Right renal cortex interstitium (tissue), 3 donors: ENCODE measurements at regions not wholly inside any gene's neighbourhood (a gene's known extent, or its start where the extent isn't known, plus 50 kb on each side); places are given as distances from the start of the nearest gene placed in this dataset.
"Not testable (repeated sequence)": the region's sequence is repeated elsewhere in the genome, so short reads cannot be mapped to it uniquely, and the experiment has no call there.

Source experiments
- DNase-seq, 3 donors: peaks; one replicate each; pipeline ENCODE4 v3.0.0-alpha.2; 2013; ENCODE audit warnings: low read depth in 3 of 3, low spot score in 2 of 3

GRCh38 chr1:208461680-208462079 lies 217.5 kb upstream of the PLXNA2 start:
- DNase-seq, result no peak

GRCh38 chr1:208462761-208463160 lies 218.6 kb upstream of the PLXNA2 start:
- no peak for DNase-seq

DNA sequence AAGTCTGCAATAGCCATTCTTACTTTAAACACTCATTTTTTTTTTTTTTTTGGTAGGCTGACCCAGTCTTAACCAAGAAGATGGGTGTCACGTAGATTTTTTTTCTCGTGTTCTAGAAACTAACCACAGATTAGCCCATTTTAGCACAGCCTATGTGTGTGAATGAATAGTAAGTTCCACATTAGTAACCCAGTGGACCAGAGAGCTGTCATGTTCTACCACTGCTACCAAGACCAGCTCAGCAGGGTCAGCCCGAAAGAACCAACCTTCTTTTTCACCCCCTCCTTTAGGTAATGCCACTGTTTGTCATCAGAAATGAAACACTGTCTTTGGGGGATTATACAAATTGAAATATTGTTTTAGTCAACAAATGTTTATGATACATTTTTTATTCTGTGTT lies 221.1 kb upstream of the PLXNA2 start:
- DNase-seq, result no peak

- DNase-seq, result no peak
Measured at GRCh38 chr1:208465786-208466590, 221.8 kb upstream of the PLXNA2 start.

DNA sequence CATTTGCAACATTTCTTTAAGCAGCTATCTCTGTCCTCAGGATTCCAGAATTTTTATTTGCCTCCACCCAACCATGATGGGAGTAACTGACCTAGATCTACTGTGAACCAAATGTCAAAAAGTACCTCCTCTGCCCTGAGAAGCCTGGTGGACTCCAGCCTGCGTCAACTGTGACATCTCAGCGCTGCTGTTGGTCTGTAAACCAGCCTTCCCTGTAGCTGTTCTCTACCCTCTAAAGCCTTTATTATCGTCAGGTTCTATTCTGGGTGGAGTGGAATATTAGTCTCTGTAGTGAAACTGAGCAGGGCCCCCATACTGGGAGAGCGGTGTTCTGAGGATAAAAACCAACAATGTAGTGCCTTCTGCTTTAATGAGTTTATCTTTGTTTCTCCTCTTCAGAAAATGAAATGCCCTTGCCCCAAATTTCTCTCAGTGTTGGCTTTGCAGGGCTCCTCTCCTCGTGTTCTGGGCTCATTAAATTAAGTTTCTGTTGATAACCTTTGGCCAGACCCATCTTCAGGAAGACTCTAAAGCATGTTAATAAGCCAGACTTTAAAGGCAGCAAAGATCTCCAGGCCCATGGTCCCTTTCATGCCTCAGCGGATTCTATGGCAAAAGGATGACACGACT lies 223.1 kb upstream of the PLXNA2 start:
- DNase-seq, result no peak

- no peak for DNase-seq
Measured at GRCh38 chr1:208475449-208475848, 231.3 kb upstream of the PLXNA2 start.

DNA sequence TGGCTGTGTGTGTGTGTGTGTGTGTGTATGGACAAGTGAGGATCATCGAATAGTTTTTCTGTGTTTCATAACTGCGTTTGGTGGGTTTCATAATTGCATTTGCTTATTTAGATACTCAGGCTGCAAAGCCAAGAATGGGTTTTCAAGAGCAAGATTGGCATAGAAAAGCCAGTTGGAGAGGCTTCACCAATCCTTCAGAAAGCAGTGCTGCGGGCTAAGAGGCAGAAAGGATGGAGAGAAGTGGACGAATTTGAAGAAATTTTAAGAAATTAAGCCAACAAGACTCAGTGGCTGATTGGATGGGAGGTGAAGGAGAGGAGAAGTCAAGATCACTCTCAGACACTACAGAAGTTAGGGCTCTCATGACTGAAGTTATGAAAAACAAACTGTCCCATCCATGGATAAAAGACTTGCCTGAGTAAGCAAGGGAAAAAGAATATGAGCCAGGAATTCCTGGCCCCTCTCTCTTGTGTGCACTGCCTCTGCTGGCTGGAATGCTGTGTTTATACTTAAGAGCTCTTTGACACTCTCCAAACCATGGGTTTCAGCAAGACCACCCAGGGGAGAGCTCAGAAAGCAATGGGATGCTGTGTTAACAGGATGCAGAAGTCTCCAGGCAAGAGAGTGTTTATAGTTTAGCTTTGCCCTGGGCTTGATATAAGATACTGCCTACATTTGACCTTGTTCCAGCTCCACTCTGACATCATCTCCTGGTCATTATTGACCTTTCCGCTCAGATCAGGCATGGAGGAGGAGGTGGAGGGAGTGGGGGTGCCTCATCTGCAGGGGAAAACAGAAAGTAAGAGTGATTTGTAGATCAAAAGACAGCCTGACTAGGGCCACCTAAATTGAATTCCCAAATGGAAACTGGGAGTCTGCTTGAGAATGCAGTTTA lies 232.0 kb upstream of the PLXNA2 start:
- peak; percentile 59 to 76 (median 75) for DNase-seq

GRCh38 chr1:208476846-208477170 lies 232.6 kb upstream of the PLXNA2 start:
- DNase-seq, result peak in 1 of 3 donors; percentile 61

GRCh38 chr1:208479435-208479834 lies 235.3 kb upstream of the PLXNA2 start:
- no peak for DNase-seq

GRCh38 chr1:208485512-208485911 lies 241.3 kb upstream of the PLXNA2 start:
- no peak for DNase-seq

DNA sequence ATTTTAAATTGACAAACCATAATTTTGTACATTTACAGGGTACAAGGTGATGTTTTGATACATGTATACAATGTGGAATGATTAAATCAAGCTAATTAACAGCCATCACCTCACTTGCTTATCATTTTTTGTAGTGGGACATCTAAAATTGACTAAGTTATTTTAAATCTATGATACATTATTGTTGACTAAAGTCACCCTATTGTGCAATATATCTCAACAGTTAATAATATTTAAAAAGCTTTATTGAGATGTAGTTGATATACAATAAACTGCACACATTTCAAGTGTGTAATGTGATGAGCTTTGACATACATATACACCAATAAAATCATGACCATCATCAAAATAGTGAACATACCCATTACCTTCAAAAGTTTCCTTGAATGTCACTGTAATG lies 242.5 kb upstream of the PLXNA2 start:
- DNase-seq, result no peak

GRCh38 chr1:208488432-208488831 lies 244.2 kb upstream of the PLXNA2 start:
- DNase-seq, result not testable (repeated sequence)

DNA sequence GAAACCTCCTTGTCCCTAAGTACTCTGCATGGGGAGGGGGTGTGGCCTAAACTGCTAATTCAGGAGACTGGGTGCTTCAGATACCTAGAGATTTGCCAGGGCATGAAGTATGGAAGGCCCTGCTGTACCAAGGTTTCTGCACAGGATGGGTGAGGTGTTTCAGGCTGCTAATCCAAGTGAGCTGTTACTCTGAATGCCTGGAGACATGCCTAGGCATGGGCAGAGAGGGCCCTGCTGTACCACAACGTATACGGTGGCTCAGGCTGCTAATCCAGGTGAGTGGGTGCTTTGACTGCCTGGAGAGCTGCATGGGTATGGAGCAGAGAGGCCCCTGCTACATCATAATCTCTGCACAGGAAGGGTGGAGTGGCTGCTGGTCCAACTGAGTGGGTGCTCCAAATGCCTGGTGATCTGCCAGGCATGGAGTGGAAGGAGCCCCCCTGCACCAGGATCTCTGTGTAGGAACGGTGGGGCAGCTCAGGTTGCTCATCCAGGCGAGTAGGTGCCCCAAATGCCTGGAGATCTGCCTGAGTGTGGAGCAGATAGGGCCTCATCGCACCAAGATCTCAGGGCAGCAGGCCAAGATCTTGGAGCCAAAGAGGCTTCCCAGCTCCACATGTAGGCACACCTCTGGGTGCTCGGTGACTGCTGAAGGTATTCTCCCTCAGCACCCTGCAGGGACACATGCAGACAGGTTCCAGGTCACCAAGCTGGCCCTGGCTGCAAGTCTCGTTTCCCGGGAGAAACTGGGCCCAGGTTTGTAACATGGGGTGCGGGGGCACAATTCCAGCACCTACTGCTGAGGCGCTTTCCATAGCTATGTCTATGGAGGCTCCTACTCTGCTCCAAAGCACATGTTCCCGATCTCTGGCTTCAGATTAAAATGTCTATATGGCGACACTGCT lies 252.5 kb upstream of the PLXNA2 start:
- no peak for DNase-seq

- DNase-seq, result no peak
Measured at GRCh38 chr1:208497866-208498541, 253.8 kb upstream of the PLXNA2 start.

DNA sequence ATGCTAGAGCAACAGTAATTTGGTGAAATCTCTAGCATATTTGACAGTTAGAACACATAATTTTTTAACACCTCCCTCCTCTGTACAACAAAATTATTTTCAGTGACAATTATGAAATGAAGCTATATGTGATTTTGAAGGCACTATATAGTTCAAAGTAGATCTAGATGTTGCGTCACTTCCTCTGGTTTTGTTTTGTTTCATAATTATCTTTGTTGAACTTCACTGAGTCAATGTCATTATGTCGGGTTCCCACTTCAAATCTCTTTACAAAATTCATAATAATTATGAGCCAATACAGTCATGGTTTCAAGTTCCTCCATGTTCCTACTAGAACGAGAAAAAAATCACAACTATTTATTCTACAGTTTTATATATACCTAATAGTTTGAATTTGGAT lies 254.8 kb upstream of the PLXNA2 start:
- DNase-seq, result no peak

- no peak for DNase-seq
Measured at GRCh38 chr1:208499601-208500000, 255.4 kb upstream of the PLXNA2 start.

DNA sequence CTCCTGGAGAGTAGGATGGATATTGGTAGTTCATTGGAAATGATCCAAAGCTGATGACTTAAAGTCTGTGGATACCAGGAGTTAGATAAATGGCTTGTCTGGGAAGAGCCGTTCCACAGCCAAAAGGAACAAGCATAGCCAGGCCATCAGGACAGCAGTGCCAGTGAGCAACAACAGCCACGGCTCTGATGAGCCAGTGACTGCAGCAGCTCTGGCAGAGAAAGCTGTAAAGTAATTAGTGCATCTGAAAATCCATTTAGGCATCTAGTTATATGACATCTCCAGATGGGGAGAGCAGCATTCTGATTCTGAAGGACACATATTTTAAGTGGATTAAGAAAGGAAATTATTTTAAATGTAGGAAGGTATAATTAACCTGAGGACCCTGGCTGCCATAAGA lies 256.2 kb upstream of the PLXNA2 start:
- no peak for DNase-seq

DNA sequence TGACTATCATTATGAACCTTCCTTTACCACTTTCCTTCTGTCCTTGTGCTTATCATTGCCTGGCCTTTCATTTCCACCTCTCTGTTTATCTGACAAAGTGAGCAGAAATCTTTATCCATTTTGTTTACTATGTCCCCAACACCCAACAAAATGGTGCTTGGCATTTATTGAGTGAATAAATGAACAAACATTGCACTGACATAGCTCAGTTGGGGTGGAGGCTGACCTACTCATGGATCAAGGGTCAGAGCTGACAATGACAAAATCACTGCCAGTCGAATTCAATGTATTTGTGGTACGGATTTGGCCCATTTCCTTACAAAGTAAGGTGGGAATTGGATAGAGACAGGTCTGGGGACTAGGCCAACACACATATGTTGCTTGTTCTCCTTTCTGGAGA lies 257.4 kb upstream of the PLXNA2 start:
- DNase-seq, result no peak

GRCh38 chr1:208503787-208504186 lies 259.6 kb upstream of the PLXNA2 start:
- DNase-seq, result no peak

DNA sequence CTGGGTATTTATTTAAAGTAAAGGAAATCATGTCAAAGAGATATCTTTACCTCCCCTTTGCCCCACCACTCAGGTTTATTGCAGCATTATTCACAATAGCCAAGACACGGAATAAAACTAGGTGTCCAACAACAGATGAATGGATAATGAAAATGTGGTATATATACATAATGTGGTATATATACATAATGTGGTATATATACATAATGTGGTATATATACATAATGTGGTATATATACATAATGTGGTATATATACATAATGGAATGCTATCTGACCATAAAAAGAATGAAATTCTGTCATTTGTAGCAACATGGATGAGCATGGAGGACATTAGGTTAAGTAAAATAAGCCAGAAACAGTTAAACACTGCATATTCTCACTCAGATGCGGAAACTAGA lies 262.6 kb upstream of the PLXNA2 start:
- DNase-seq, result no peak
